ENCODE measurements at regions not wholly inside any gene's neighbourhood (a gene's known extent, or its start where the extent isn't known, plus 50 kb on each side); places are given as distances from the start of the nearest gene placed in this dataset.
"Not testable (repeated sequence)": the region's sequence is repeated elsewhere in the genome, so short reads cannot be mapped to it uniquely, and the experiment has no call there.

- not testable (repeated sequence) for TF ChIP-seq CTCF (IDR thresholded peaks at IDR 0.05; ENCODE audit: low read depth, low read length, poor library complexity, severe bottlenecking); EZH2phosphoT487 (IDR thresholded peaks at IDR 0.05; ENCODE audit: borderline replicate concordance, low read length)
Observed at GRCh38 chr7:13631207-13632049, 358.0 kb downstream of the ETV1 start.

Measured in DOHH2 (cell line).